ENCODE measurements at regions not wholly inside any gene's neighbourhood (a gene's known extent, or its start where the extent isn't known, plus 50 kb on each side); places are given as distances from the start of the nearest gene placed in this dataset.
"Not testable (repeated sequence)": the region's sequence is repeated elsewhere in the genome, so short reads cannot be mapped to it uniquely, and the experiment has no call there.

DNA sequence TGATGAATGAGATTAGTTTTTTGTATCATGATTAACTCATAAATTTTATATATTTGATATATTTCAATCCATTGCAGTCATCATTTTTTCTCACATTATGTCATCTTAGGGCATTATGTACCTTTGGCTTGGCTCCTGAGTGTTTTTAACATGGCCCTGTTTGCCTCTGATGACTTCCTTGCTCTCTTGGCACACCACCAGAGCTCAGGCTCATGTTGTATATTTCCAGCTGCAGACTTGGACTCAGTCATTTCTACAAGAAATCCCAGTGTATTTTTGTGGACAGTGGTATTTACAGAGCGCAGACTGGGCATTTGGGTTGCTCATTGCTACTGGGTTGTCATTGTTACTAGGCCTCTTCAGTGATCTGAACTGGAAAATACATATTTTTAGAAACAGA is 188.5 kb downstream of the ADRA2A start:
- no peak for DNase-seq (ENCODE audit: low read depth in 2 of 2)

DNA sequence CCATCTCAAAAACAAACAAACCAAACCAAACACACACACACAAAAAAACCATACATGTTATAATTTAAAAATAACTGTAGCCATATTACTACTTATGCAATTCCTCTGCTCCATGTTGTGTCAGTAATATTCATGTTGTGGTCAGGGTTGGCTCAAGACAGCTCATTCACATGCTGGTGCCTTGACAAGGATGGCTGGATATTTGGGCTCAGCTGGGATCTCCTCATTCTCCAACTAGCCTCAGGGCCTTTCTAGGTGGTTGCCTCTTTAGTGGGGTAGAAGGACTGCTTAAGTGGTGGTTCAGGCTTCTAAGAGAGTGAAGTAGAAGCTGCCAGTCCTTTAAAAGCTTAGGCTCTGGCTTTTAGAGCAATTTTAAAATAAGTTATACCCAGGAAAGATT is 189.3 kb downstream of the ADRA2A start:
- no peak for DNase-seq (ENCODE audit: low read depth in 2 of 2)

DNA sequence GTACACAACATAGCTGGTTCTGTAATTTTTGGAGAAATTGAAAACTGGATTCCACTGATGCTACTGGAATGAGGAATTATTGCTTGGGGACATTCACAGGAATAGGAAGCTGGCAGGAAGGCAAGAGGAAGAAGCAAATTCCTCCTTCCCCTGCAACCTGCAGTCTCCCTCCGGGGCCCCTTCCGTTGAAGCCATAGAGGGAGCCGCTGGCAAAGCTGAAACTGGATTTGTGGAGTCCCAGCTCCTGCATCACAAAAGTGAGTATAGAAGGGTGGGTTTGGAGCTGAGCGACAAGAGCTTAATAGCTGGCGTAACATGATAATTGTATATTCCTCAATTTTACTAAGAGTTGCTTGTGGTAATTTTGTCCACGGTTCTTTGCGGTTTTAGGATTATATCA is 190.8 kb downstream of the ADRA2A start:
- DNase-seq (ENCODE audit: low read depth in 2 of 2): no peak

DNA sequence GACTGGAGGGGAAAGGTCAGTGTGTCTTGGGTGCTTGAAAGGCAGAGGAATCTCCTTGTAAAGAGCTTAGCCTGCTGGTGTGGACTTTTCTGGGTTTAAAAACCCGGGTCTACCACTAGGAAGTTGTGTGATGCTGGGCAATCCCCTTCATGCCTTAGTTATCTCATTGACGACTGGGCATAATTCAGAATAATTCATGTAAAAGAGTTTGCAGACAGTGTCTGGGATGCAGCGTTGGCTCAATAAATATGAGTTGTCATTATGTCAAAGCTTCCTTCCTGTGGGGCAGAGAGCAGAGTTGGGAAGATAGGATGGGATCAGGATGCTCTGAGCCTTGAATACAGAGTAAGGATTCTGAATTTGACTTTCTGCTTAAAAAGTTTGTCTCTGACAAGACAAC is 196.4 kb downstream of the ADRA2A start:
- DNase-seq (ENCODE audit: low read depth in 2 of 2): no peak

DNA sequence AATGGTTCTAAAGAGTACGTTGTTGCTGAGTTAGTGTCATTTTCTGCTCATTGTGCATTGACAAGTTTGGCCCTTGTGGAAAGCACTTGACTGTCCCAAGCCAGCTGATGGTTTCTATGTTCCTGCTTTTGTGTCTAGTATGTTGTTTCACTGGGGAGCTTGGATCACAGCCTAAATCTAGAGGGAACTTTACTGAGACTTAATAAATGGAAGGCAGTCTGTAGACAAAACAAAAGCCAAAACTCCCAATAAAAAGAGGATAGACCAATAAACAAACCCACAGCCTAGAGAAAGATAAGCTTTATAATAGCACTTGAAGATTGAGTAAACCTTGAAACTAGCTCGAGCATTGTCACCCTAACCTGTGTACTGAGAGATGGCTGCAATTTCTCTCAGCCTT is 196.8 kb downstream of the ADRA2A start:
- no peak for DNase-seq (ENCODE audit: low read depth in 2 of 2)

DNA sequence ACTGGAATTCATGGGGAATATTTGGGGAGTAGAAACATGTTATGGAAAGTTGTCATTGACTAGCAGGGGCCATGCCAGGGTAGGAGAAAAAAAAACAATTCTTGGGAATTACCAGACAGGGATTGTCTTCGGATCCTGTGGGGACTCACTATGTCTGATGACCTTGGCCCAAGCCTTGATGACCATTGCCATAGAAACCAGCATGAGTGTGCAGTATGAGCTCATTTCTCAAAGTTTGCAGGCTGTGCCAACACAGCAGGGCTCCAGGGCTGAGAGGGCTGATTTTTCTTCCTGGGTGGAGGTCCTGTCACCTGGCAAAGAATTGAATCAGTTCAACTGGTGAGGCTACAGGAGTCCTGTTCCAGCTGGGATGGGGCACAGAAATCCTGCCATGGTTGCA is 198.3 kb downstream of the ADRA2A start:
- DNase-seq (ENCODE audit: low read depth in 2 of 2): no peak

DNA sequence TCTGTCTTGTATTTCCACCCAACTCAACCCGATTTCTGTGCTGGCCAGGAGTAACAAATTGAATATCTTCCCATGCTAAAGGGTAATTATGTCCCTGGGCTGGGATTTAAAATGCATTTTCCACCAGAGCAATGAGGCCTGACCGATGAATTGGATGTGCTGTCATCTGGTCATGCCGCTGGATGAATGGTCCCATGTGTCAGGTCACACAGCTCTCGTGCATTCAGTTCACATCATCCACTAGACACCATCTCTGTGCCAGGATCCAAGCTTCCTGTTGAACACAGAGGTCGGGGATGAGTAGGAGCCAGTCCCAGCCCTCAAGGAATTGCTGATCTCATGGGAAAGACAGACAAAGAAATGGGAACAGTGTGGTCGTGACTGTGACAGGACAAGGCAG is 200.8 kb downstream of the ADRA2A start:
- no peak for DNase-seq (ENCODE audit: low read depth in 2 of 2)

DNA sequence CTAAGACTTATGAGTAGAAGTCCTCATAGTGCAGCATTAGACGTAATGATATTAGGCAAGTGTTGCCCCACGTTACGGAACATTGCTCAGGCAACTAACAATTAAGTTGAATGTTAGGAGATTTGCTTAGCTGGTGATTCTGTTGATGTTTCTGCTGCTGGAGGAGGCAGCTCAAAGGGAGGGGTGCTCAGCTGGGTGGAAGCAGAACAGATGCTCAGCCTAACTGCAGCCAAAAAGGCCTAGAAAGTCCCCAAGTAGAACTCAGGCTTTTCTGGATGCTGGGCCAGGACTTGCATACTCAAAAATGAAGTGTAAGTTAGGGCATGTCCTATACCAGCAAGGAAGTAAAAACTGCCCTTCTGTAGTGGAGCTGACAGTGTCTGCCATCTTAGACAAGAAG is 201.4 kb downstream of the ADRA2A start:
- no peak for DNase-seq (ENCODE audit: low read depth in 2 of 2)

DNA sequence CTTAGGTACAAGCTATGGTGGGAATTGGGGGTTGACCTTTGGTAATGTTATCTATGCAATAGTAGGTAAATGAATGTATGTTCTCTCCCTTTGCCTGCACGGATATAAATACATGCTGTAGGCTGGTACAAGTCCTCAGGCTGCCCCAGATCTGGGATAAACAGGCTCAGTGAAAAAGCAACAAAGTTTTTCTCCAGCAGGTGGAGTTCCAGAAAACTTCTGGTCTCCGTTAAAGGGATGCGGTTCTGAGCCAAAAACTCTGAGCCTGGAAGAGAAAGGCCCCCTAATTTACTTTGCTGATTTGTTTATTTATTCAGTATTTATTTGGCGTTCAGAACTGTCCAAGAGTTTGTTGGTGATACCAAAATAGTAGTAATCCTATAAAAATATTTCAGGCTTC is 204.7 kb downstream of the ADRA2A start:
- no peak for DNase-seq (ENCODE audit: low read depth in 2 of 2)

DNA sequence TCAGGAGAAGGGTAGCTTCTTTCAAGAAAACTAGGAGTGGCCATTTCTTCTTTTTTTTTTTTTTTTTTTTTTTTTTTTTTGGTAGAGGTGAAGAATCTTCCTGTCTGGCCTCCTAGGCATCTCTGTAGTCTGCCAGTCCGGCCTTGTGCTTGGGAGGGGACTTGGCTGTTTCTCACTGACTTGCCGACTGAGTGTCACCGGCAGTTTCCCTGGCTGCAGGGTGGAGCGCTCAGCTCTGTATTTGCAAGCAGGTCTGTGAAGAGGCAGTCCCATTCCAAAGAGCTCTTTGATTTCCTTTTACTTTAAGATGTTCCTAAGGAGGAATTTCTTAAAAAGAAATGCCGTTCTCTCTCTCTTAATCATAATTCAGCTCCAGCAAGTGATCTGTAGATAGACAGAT is 212.6 kb downstream of the ADRA2A start:
- no peak for DNase-seq (ENCODE audit: low read depth in 2 of 2)

DNA sequence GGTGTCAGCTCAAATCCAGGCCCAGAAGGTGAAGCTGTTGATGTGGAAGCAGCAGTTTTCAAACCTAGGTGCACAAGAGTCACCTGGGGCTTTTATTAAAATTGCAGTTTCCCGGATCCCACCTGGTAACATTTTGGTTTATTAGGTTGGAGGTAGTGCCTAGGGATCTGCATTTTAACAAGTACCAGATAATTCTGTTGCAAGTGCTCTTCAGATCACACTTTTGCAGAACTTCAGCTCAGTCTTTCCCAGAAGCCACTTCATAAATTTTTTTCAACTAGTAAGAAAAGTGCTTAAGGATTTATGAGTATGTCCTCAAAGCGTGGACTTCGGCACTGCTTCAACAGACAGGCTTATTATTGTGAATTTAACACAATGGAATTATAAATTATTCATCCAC is 213.8 kb downstream of the ADRA2A start:
- DNase-seq (ENCODE audit: low read depth in 2 of 2): no peak

DNA sequence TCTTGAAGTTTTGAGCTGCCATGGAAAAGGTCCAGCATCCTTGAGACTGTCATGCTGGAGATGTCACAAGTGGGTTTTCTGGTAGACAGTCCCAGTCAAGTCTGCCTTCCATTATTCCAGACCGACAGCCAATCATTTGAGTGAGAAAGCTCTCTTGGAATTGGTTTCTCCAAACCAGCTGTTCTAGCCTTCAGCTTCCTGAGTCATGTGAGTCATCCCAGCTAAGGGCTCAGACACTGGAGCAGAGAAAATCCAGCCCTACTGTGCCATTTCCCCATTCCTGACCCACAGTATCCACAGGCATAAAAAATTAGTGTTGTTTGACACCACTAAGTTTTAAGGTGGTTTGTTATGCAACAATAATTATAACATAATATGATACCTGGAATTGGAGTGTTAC is 219.0 kb downstream of the ADRA2A start:
- DNase-seq (ENCODE audit: low read depth in 2 of 2): no peak

DNA sequence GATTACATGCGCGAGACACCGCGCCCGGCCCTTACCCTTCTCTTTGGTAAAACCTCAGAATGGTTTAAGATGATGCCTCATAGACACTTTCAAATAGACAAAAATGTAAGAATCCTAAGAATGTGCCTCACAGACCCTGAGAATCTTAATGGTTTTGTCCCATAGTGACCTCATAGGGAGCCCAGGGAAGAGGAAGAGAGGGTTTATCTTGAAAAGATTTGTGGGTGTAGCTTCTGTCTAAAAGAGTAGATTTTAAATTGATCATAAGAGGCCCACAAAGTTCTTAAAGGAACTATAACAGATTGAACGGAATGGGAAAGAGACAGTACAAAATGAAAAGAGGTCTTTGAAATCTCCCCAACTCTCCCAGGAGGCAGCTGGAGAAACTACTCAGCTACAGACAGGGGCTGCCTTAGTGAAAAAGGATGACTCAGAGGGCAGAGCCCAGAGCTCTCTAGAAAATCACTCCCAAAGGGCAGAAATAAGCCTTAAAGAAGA is 220.6 kb downstream of the ADRA2A start:
- no peak for DNase-seq (ENCODE audit: low read depth in 2 of 2)

DNA sequence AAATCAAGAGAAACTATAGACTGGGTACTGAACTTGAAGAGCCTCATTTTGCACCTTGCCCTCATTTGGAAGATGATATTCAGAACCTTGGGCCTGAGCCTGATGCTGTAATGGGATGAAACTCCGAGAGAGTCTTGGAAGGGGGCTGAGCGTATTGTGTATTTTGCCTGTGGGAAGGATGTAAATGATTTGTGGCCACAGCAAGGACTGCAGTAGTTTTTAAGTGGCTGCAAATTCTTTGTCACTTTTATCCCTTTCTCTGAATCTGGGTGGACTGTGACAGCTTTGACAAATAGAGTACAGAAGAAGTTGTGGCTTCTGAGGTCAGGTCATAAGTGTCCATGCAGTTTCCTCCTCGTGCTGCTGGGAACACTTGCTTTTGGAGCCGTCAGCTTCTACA is 221.2 kb downstream of the ADRA2A start:
- no peak for DNase-seq (ENCODE audit: low read depth in 2 of 2)

DNA sequence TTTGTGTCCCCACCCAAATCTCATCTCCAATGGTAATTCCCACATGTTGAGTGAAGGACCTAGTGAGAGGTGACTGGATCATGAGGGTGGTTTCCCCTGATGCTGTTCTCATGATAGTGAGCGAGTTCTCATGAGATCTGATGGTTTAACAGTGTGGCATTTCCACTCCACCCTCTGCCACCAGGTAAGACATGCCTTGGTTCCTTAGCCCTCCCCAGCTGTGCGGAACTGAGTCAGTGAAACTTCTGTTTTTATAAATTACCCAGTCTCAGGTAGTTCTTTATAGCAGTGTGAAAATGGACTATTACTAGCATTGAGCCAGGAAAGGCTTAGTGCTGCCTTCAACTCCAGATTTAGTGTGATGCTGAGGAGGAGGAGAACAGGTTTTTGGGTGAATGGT is 222.2 kb downstream of the ADRA2A start:
- DNase-seq (ENCODE audit: low read depth in 2 of 2): no peak

DNA sequence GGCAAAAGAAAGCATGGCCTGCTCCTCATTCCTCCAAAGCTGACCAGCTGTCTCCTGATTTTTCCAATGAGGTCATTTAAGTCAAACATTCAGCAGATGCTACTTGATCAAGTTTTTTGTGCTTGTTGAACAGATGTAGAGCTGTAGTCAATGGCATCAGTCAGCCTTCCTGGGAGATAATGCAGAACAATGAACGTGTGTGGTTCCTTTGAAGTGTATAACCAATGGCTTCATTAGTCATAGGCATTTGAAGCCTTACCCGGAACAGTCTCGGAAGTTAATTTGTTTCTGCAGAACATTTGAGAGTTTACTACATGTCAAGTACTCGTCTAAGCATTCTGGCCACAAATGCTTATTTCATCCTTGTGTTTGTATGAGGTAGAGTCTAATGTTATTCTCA is 227.1 kb downstream of the ADRA2A start:
- DNase-seq (ENCODE audit: low read depth in 2 of 2): no peak

DNA sequence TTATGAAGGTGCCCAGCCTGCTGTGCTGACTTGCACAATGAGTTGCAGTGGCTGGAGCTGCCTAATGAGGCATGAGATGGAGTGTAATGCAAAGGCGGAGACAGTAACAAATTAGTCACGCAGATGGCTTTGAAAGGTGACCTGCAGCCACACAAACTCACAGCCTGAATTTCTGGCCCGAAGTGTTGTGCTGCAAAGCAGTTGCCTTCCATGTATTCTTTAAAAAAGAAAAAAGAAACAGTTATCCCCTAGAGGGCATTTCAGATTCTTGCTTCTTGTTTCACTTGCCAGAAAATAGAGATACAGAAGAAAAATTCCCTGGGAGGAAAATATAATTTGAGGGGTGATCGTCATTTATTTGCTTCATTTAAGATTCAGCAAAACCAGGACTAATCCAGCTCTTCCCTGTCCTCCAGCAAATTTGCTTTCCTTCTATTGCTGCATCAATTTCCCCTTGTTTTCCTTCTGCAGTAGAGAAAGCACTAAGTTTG is 239.9 kb downstream of the ADRA2A start:
- DNase-seq (ENCODE audit: low read depth in 2 of 2): no peak

DNA sequence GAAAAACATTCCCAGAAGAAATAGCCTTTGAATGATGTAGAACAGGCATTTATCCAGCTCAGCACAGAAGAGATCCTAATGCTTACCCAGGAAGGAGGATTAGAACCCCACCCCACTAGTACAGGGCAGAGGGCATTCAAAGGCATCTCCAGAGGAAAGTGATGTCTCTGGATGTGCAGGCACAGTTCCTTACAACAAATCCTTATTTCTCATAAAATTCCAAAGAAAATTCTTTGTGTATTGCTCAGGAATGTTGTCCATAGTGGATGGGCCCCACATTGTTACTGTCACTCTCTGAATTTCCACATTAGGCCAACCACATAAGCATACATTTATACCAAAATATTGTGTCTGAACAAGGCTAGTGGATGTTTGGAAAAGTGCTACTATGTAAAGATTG is 243.0 kb downstream of the ADRA2A start:
- no peak for DNase-seq (ENCODE audit: low read depth in 2 of 2)

DNA sequence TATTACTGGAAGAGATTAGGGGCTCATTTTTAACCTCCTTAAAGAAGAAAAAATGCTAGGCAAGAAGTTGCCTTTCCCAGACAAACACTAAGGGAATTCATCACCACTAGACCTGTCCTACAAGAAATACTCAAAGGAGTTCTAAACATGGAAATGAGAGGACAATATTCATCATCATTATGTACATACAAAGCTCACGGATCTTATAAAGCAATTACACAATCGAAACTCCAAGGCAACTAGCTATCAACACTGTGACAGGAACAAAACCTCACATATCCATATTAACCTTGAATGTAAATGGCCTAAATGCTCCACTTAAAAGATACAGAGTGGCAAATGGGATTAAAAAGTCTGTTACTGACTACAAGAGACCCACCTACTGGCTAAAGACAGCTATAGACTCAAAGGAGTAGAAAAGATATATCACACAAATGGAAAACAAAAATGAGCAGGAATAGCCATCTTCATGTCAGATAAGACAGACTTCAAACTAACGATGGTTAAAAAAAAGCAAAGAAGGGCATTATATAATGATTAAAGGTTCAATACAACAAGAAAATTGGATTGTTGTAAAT is 246.6 kb downstream of the ADRA2A start:
- DNase-seq (ENCODE audit: low read depth in 2 of 2): no peak

DNA sequence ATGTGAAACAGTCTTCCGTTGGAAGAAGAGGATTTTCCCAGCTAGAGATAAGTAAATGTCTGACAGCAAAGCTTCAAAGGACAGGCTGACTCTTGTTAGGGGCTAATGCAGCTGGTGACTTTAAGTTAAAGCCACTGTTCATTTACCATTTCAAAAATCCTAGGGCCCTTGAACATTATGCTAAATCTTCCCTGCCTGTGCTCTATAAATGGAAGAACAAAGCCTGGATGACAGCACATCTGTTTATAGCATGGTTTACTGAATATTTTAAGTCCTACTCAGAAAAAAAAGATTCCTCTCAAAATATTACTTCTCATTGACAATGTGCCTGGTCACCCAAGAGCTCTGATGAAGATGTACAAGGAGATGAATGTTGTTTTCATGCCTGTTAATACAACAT is 255.3 kb downstream of the ADRA2A start:
- not testable (repeated sequence) for DNase-seq (ENCODE audit: low read depth in 2 of 2)

DNA sequence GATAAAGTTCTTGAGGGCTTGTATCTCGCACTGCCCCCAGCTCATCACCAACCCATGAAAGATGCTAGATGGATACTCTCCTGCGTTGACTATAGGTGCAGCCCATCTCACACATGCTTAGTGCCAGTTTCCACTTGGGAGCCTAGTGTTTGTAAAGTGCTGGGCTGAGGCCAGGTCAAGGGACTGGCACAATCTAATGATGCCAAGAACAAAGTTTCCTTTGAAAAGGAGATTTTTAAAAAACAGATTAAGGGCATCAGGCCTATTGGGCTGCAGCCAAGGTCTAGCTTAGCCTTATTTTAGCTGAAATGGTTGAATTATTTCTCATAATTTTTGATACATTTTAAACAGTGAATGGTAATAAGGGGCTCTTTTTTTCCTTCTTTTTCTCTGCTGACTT is 259.0 kb downstream of the ADRA2A start:
- no peak for DNase-seq (ENCODE audit: low read depth in 2 of 2)

DNA sequence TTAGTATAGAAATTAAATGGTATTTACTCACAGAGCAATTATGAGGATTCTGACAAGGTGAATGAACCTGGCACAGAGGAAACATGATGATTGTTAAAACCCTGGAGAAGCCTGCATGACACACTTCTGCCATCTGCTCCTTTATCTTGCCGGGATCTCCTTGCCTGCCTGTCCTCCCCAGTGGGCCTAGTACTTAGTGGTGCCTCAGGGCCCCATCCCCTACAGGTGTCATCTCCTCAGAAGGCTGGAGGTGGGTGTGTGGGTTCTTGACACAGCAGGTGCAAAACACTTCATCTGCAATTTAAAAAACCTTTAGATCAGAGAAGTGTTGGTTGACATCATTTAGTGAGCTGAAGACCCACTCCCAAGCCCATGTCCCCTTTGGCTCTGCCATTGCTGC is 261.2 kb downstream of the ADRA2A start:
- no peak for DNase-seq (ENCODE audit: low read depth in 2 of 2)

DNA sequence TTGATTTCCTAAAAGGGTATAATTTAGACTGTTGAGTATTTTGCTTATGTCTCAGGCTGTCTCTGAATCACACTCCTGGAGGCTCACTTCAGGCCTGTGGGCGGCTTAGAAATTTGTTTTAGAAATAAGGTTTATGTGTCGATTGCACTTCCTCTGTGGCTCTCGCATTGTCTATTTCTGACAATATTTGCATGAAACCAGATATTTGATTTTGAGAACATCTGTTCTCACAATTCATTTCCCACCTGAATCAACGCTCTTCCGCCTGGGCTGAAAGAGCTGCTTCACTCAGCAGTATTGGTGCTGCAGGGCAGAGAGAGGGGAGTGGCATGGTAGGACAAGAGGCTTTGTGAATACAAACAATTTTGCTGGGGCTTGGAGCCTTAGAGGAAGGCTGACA is 262.0 kb downstream of the ADRA2A start:
- DNase-seq (ENCODE audit: low read depth in 2 of 2): no peak

DNA sequence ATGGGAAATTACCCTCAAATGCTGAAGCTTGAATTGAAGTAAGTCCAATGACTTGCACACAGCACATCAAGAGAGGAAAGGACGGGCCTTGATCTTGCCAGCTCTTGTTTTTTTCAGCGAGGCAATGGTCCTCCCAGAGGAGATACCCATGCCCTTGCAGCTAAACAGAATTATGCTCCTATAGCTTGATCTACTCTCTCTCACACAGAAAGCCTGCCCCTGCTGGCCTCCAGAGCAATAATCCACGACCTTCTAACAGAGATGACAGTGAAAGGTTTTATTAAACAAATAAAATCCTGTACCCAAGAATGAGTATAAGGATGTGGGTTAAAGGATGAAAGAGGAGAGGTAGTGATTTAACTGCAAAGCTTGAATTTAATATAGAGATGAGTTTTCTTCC is 268.0 kb downstream of the ADRA2A start:
- no peak for DNase-seq (ENCODE audit: low read depth in 2 of 2)
